Upper lobe of left lung (tissue), 6 donors: ENCODE measurements at regions not wholly inside any gene's neighbourhood (a gene's known extent, or its start where the extent isn't known, plus 50 kb on each side); places are given as distances from the start of the nearest gene placed in this dataset.

Experiments used
- ATAC-seq, 2 donors: fragments of 200-7000 bp; cut with Tn5 transposase; one replicate each; pipeline ENCODE4 v1.9.1; 2022; ENCODE audit warnings: mild to moderate bottlenecking in 2 of 2, moderate library complexity in 2 of 2; ENCODE audit not compliant: low FRiP score in 2 of 2
- DNase-seq, 2 donors: peaks; one replicate each; pipeline ENCODE4 v3.0.0-alpha.2; 2019 to 2020
- H3K27ac ChIP-seq, 4 donors: fragments of 200-600 bp; sonication (generic); one replicate each; pipeline ENCODE4 v1.5.1; 2016 to 2019
- H3K27me3 ChIP-seq, 4 donors: fragments of 200-600 bp; sonication (generic); one replicate each; pipeline ENCODE4 v1.5.1; 2017 to 2019
- H3K36me3 ChIP-seq, 4 donors: fragments of 200-600 bp; sonication (generic); one replicate each; pipeline ENCODE4 v1.5.1; 2016 to 2019
- H3K4me1 ChIP-seq, 4 donors: fragments of 200-600 bp; sonication (generic); one replicate each; pipeline ENCODE4 v1.5.1; 2018 to 2019
- H3K4me3 ChIP-seq, 4 donors: fragments of 200-600 bp; sonication (generic); one replicate each; pipeline ENCODE4 v1.5.1; 2017 to 2019; ENCODE audit warnings: mild to moderate bottlenecking in 2 of 4, moderate library complexity in 1 of 4
- H3K9me3 ChIP-seq, 4 donors: fragments of 200-600 bp; sonication (generic); one replicate each; pipeline ENCODE4 v1.5.1; 2018 to 2019
- EP300 ChIP-seq, 4 donors: sonication (generic); formaldehyde crosslinking; IDR thresholded peaks; one replicate each; pipeline ENCODE4 v1.5.1; 2017; ENCODE audit warnings: antibody characterized with exemption in 4 of 4, control low read depth in 2 of 4
- POLR2A ChIP-seq, 4 donors: fragments of 450-650 bp; IDR thresholded peaks; one replicate each; pipeline ENCODE4 v1.5.1; 2016 to 2017; ENCODE audit warnings: antibody characterized with exemption in 4 of 4, mild to moderate bottlenecking in 2 of 4
- POLR2AphosphoS5 ChIP-seq, 2 donors: sonication (generic); formaldehyde crosslinking; IDR thresholded peaks; one replicate each; pipeline ENCODE4 v1.5.1; 2017; ENCODE audit warnings: antibody characterized with exemption in 2 of 2
- WGBS, 2 donors: methylation state at CpG; one replicate each; pipeline ENCODE4 v1.1.5; 2017 to 2018; 5-methylcytosine and 5-hydroxymethylcytosine counted together
- TF ChIP-seq, protein P1 (sequence below), 6 experiments: fragments of 450-650 bp in 4 of 6; fragments of 200-600 bp in 2 of 6; sonication (generic) in 2 of 6; IDR thresholded peaks; one replicate each; pipeline ENCODE4 v1.5.1; 2016 to 2019; ENCODE audit warnings: antibody characterized with exemption in 6 of 6
- donor health status: DM: no; HTN: no; CAD: no; lungs with moderate emphysema.
- donor health status: DM: no; HTN: yes; CAD: no; lungs with severe emphysema.

DNA sequence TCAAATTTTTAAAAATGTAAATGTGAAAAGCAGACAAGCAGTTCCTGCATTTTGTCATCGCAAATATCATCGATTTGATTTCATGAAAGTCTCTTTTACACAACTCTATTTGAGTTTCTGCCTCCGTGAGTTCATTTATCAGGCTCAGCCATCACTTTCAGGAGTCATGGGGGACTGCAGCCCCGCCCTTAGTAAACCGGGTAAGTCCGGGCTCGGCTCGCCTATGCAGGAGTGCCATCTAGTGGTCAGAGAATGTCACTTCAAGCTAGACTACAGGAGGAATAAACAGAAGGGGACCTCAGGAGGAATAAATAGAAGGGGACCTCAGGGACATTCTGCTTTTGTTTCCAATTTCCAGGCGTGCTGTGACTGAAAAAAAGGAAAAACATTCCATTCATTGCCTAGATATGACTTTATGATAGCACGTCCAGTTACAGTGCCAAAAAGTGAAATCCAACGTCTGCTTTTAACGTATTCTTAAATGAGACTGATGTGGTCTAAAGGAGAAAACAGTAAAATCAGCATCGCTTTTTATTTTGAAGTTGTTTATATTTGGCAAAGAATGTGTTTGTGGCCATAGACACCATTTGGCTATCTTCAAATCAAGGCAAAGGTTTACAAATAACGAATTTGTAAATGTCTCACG is 333.9 kb downstream of the HACE1 start:
- Histone ChIP-seq H3K27me3 (no peaks in the 10 kb centered on the region), H3K4me1 (peaks cover 0 to 22% (median 13%) of the 10 kb centered on the region in 4 donors), H3K4me3 (peak overlapping the region in 3 of 4 donors; percentile 12 to 45 (median 30)), H3K27ac (peak overlapping the region in 2 of 4 donors; percentile 36 to 74), H3K9me3 (no peaks in the 10 kb centered on the region), H3K36me3 (no peaks in the 10 kb centered on the region)
- WGBS, 2 donors, result 13 to 19% methylated on average over 15 of the region's 15 CpGs
- peak in 1 of 2 donors; percentile 70 for DNase-seq
- no peak for TF ChIP-seq POLR2AphosphoS5 (IDR thresholded peaks at IDR 0.05)
- no peak for TF ChIP-seq POLR2A (IDR thresholded peaks at IDR 0.05)
- TF ChIP-seq, protein P1, sequence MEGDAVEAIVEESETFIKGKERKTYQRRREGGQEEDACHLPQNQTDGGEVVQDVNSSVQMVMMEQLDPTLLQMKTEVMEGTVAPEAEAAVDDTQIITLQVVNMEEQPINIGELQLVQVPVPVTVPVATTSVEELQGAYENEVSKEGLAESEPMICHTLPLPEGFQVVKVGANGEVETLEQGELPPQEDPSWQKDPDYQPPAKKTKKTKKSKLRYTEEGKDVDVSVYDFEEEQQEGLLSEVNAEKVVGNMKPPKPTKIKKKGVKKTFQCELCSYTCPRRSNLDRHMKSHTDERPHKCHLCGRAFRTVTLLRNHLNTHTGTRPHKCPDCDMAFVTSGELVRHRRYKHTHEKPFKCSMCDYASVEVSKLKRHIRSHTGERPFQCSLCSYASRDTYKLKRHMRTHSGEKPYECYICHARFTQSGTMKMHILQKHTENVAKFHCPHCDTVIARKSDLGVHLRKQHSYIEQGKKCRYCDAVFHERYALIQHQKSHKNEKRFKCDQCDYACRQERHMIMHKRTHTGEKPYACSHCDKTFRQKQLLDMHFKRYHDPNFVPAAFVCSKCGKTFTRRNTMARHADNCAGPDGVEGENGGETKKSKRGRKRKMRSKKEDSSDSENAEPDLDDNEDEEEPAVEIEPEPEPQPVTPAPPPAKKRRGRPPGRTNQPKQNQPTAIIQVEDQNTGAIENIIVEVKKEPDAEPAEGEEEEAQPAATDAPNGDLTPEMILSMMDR (IDR thresholded peaks at IDR 0.05), result peak; percentile 66 to 92 (median 76)
- peak; percentile 92 to 95 for ATAC-seq

DNA sequence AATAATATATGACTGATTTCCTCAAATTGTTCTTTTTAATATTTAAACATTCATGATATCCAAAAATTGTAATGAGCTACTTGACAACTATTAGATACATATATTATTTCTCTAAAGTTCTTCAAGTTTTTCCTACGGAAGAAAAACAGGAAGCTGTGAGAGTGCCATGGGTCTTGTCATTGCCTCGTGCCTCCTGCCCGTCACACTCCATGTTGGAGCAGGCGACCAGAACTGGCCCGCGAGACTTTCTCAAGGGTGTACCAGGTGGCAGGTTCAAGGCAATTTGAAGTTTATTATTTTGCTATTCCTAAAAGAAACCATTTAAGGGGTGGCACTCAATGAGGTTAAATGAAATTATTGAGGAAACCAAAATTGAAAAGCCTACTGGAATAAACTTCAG is 337.2 kb downstream of the HACE1 start:
- Histone ChIP-seq H3K27me3 (no peaks in the 10 kb centered on the region), H3K27ac (no peak overlapping the region), H3K36me3 (no peaks in the 10 kb centered on the region), H3K9me3 (no peaks in the 10 kb centered on the region), H3K4me1 (peaks cover 0 to 20% (median 13%) of the 10 kb centered on the region in 4 donors), H3K4me3 (no peak overlapping the region)
- no peak for ATAC-seq
- DNase-seq, result no peak
- TF ChIP-seq EP300 (IDR thresholded peaks at IDR 0.05) (no peak), POLR2A (IDR thresholded peaks at IDR 0.05) (no peak)
- TF ChIP-seq, protein P1 (IDR thresholded peaks at IDR 0.05), result no peak
- WGBS, 2 donors, result 73 to 79% methylated on average over 6 of the region's 6 CpGs

DNA sequence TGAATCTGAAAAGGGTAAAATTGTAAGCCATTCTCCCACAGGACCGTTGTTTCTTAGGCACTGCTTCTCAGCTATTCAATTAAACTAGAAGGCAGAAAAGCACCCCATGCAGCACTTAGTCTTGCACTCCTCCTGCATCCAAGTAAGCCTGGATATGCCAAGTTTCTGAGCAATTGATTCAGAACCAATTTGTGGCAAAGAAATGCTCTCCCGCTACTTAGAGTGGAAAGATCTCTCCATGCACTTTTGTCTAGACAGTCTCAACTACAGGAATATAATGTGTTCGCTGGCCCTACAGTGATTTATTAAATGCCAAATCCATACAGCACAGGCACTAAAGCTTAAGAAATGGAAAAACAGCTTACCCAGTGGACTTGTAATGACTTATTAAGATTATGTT is 338.5 kb downstream of the HACE1 start:
- DNase-seq (no peak), ATAC-seq (no peak)
- WGBS, 2 donors, result 82 to 91% methylated on average over 3 of the region's 3 CpGs
- no peak for TF ChIP-seq POLR2A (IDR thresholded peaks at IDR 0.05)
- Histone ChIP-seq H3K4me3 (no peak overlapping the region), H3K4me1 (peaks cover 0 to 10% (median 7%) of the 10 kb centered on the region in 4 donors), H3K27me3 (no peaks in the 10 kb centered on the region), H3K9me3 (no peaks in the 10 kb centered on the region), H3K27ac (no peak overlapping the region), H3K36me3 (no peaks in the 10 kb centered on the region)

DNA sequence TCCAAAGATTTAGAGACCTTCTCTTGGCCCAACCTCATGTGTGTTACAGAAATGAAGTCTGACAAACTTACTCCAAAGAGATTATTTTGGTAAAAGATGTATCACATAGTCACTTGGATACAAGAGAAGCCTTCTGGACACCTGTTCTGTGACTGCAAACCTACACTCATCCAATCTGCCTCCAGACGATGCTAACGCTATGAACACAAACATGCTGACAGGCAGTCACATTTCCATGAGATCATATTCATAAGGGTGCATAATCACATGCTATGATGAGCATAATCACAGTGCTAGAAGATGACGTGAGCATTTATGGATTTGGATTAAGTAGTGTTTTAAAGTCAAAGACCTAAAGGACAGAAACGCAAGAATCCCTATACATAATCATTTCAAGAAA is 340.2 kb downstream of the HACE1 start:
- WGBS, 2 donors, result 90 to 97% methylated on average over 4 of the region's 4 CpGs
- no peaks in the 10 kb centered on the region for H3K36me3 ChIP-seq
- no peaks in the 10 kb centered on the region for H3K9me3 ChIP-seq
- H3K4me3 ChIP-seq, result no peak overlapping the region
- no peak for TF ChIP-seq POLR2A (IDR thresholded peaks at IDR 0.05)
- TF ChIP-seq POLR2AphosphoS5 (IDR thresholded peaks at IDR 0.05), result no peak
- TF ChIP-seq, protein P1 (IDR thresholded peaks at IDR 0.05), result no peak
- no peak for TF ChIP-seq EP300 (IDR thresholded peaks at IDR 0.05)
- no peaks in the 10 kb centered on the region for H3K4me1 ChIP-seq
- no peaks in the 10 kb centered on the region for H3K27me3 ChIP-seq
- DNase-seq, result no peak
- no peak overlapping the region for H3K27ac ChIP-seq
- ATAC-seq, result no peak

DNA sequence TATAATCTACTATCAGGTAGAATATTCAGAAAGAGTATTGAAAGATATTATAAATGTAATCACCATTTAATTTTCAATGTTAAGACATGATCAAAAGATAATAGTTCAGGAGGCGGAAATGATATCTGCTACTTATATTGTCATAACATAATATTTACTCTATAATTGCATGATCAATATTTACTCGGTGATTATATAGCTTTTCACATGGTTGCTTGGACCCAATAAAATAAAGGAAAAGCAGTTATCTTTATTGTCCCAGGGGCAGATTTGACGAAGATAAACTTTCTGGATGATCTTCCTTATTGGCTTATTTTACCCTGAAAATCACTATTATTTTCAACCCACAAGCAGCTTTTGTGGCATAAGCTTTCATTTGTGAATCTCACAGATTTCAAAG is 350.4 kb downstream of the HACE1 start:
- H3K4me1 ChIP-seq, result no peaks in the 10 kb centered on the region
- WGBS, 2 donors, result 92% methylated on average over 3 of the region's 3 CpGs

More for the DNA sequence above, 350.4 kb downstream of the HACE1 start:
- Histone ChIP-seq H3K27me3 (no peaks in the 10 kb centered on the region), H3K4me3 (no peak overlapping the region), H3K36me3 (no peaks in the 10 kb centered on the region), H3K9me3 (no peaks in the 10 kb centered on the region), H3K27ac (no peak overlapping the region)
- DNase-seq (no peak), ATAC-seq (no peak)
- TF ChIP-seq, protein P1 (IDR thresholded peaks at IDR 0.05), result no peak
- TF ChIP-seq EP300 (IDR thresholded peaks at IDR 0.05), result no peak
- no peak for TF ChIP-seq POLR2A (IDR thresholded peaks at IDR 0.05)
- no peak for TF ChIP-seq POLR2AphosphoS5 (IDR thresholded peaks at IDR 0.05)
